Parathyroid adenoma (tissue), 2 donors: ENCODE measurements at regions not wholly inside any gene's neighbourhood (a gene's known extent, or its start where the extent isn't known, plus 50 kb on each side); places are given as distances from the start of the nearest gene placed in this dataset.
"Not testable (repeated sequence)": the region's sequence is repeated elsewhere in the genome, so short reads cannot be mapped to it uniquely, and the experiment has no call there.

Experiments
- H2AFZ ChIP-seq: fragments of 300-600 bp; sonication (generic); one replicate; pipeline ENCODE4 v1.7.0; 2017; ENCODE audit warnings: antibody characterized with exemption, mild to moderate bottlenecking
- H3K27ac ChIP-seq: fragments of 300-600 bp; sonication (generic); one replicate; pipeline ENCODE4 v1.7.0; 2017
- H3K27me3 ChIP-seq: fragments of 300-600 bp; sonication (generic); one replicate; pipeline ENCODE4 v1.7.0; 2017; ENCODE audit warnings: low read length; ENCODE audit not compliant: control insufficient read depth, insufficient read depth
- H3K36me3 ChIP-seq: fragments of 300-600 bp; sonication (generic); one replicate; pipeline ENCODE4 v1.7.0; 2017; ENCODE audit warnings: low read length; ENCODE audit not compliant: control insufficient read depth, insufficient read depth
- H3K4me1 ChIP-seq: fragments of 300-600 bp; sonication (generic); one replicate; pipeline ENCODE4 v1.7.0; 2017; ENCODE audit warnings: control low read depth
- H3K4me2 ChIP-seq: fragments of 300-600 bp; sonication (generic); one replicate; pipeline ENCODE4 v1.7.0; 2017; ENCODE audit warnings: low read length
- H3K4me3 ChIP-seq: fragments of 300-600 bp; sonication (generic); one replicate; pipeline ENCODE4 v1.7.0; 2017; ENCODE audit warnings: low read depth, low read length
- H3K79me2 ChIP-seq: fragments of 300-600 bp; sonication (generic); one replicate; pipeline ENCODE4 v1.7.0; 2017; ENCODE audit warnings: control low read depth
- H3K9ac ChIP-seq: fragments of 300-600 bp; sonication (generic); one replicate; pipeline ENCODE4 v1.7.0; 2017; ENCODE audit warnings: mild to moderate bottlenecking
- H3K9me3 ChIP-seq: fragments of 300-600 bp; sonication (generic); one replicate; pipeline ENCODE4 v1.7.0; 2017; ENCODE audit warnings: low read length; ENCODE audit not compliant: control insufficient read depth
- TF ChIP-seq, protein P1 (sequence below): fragments of 300-600 bp; sonication (generic); IDR thresholded peaks from one replicate; pipeline ENCODE4 v1.7.0; 2017; ENCODE audit warnings: antibody characterized with exemption, mild to moderate bottlenecking
- donor health status: primary hyperparathyroidism.

DNA sequence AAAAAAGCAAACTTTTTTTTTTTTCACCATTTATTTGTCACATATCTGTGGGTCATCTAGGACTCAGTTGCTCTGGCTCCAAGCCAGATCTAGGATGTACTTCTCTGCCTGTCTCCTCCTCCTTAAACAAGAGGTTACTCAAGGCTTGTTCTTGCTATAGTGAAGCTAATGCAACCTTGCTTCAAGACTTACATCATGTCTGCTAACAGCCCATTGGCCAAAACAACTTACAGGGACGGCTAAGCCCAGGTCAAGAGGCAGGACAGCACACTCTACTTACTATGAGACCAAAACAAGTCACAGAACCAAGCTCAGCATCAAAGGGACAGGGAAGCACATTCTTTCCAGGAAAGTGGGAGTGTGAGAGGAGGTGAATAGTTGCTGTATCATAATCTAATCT lies 123.8 kb upstream of the BNIP2 start:
- Histone ChIP-seq H2AFZ (no peak overlapping the region), H3K4me2 (no peak overlapping the region), H3K36me3 (no peaks in the 10 kb centered on the region), H3K79me2 (no peaks in the 10 kb centered on the region), H3K4me1 (no peaks in the 10 kb centered on the region), H3K4me3 (no peak overlapping the region), H3K27me3 (no peaks in the 10 kb centered on the region), H3K9me3 (no peaks in the 10 kb centered on the region), H3K9ac (no peak overlapping the region), H3K27ac (no peak overlapping the region)
- TF ChIP-seq, protein P1, sequence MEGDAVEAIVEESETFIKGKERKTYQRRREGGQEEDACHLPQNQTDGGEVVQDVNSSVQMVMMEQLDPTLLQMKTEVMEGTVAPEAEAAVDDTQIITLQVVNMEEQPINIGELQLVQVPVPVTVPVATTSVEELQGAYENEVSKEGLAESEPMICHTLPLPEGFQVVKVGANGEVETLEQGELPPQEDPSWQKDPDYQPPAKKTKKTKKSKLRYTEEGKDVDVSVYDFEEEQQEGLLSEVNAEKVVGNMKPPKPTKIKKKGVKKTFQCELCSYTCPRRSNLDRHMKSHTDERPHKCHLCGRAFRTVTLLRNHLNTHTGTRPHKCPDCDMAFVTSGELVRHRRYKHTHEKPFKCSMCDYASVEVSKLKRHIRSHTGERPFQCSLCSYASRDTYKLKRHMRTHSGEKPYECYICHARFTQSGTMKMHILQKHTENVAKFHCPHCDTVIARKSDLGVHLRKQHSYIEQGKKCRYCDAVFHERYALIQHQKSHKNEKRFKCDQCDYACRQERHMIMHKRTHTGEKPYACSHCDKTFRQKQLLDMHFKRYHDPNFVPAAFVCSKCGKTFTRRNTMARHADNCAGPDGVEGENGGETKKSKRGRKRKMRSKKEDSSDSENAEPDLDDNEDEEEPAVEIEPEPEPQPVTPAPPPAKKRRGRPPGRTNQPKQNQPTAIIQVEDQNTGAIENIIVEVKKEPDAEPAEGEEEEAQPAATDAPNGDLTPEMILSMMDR = no peak

DNA sequence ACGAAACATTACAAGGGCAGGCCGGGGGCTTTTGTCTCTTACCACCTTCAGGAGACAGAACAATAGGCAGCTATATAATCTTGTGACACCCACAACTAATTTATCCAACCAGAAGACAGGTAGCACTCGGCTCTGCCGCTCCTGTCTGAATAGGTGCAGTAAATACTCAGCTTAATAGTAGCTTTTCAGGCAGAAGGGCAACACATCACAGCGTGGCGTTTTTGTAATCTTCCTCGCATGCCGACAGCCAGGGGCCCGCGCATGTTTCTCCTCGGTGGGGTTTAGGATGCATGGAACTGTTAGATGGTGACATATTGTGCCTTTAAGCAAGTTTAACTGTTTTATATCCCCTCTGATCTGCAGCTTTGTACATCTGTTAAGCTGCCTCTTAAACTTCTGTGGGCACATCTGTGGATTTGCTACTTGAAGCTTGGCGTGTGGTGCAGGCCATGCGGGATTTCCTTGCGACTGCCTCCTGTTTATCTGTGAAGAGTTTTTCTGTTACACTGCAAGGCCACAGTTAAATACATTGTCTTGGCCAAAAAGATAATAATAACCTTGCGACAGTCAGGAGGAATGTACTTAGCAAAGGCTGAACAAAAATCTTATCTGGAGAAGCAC lies 123.2 kb upstream of the BNIP2 start:
- Histone ChIP-seq H3K27ac (no peak overlapping the region), H2AFZ (no peak overlapping the region), H3K9me3 (no peaks in the 10 kb centered on the region), H3K79me2 (no peaks in the 10 kb centered on the region), H3K4me3 (no peak overlapping the region), H3K4me2 (no peak overlapping the region), H3K36me3 (no peaks in the 10 kb centered on the region), H3K27me3 (no peaks in the 10 kb centered on the region), H3K4me1 (no peaks in the 10 kb centered on the region), H3K9ac (no peak overlapping the region)
- TF ChIP-seq, protein P1 = no peak

DNA sequence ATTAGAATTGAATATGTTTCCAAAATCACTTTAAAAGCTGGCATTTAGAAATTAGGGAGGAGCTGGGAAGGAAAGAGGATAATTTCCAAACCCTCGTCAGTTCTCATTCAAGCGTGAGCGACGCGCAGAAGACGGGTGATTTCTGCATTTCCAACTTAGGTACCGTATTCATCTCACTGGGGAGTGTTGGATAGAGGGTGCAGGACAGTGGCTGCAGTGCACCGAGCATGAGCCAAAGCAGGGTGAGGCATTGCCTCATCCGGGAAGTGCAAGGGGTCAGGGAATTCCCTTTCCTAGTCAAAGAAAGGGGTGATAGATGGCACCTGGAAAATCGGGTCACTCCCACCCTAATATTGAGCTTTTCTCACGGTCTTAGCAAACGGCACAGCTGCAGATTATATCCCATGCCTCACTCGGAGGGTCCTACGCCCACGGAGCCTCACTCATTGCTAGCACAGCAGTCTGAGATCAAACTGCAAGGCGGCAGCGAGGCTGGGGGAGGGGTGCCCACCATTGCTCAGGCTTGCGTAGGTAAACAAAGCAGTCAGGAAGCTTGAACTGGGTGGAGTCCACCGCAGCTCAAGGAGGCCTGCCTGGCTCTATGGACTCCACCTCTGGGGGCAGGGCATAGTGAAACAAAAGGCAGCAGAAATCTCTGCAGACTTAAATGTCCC lies 114.3 kb upstream of the BNIP2 start:
- H3K27me3 ChIP-seq, H3K4me1 ChIP-seq, H3K4me3 ChIP-seq, H2AFZ ChIP-seq, H3K79me2 ChIP-seq, H3K9ac ChIP-seq, H3K27ac ChIP-seq, H3K4me2 ChIP-seq, H3K36me3 ChIP-seq, H3K9me3 ChIP-seq: not testable (repeated sequence)

DNA sequence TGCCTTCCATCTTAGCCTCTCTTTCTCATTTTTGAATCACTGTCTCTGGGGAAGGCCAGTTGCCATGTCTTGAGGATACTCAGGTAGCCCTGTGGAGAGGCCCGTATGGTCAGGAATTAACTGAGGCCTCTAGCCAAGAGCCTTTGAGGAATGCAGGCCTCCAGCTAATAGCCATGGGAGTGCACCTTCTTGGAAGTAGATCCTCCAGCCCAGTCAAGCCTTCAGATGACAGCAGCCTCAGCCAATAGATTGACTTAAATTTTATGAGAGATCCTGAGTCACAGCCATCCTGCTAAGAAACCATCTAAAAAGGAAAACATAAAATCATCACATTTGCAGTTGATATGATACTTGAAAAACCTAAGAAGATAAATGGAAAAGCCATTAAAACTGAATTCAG lies 112.5 kb upstream of the BNIP2 start:
- Histone ChIP-seq H3K4me2 (no peak overlapping the region), H3K9ac (no peak overlapping the region), H2AFZ (no peak overlapping the region), H3K27ac (no peak overlapping the region), H3K9me3 (no peaks in the 10 kb centered on the region), H3K4me1 (no peaks in the 10 kb centered on the region), H3K27me3 (no peaks in the 10 kb centered on the region), H3K4me3 (no peak overlapping the region), H3K36me3 (no peaks in the 10 kb centered on the region), H3K79me2 (no peaks in the 10 kb centered on the region)
- TF ChIP-seq, protein P1 = no peak

DNA sequence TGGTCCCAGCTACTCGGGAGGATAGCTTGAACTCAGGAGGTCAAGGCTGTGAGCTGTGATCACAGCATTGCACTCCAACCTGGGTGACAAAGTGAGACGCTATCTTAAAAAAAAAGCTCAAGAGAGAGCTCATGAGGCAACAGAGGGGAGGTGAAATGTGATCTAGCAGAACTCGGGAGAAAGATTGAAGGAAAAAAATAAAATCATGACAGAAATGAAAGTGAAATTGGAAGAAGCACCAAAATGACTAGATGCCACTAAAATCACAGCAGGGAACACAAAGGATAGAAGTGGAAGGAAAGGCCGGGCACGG lies 109.4 kb upstream of the BNIP2 start:
- Histone ChIP-seq H3K79me2 (no peaks in the 10 kb centered on the region), H3K4me3 (no peak overlapping the region), H2AFZ (no peak overlapping the region), H3K9ac (no peak overlapping the region), H3K4me2 (no peak overlapping the region), H3K27ac (no peak overlapping the region), H3K4me1 (no peaks in the 10 kb centered on the region), H3K36me3 (no peaks in the 10 kb centered on the region), H3K9me3 (no peaks in the 10 kb centered on the region), H3K27me3 (no peaks in the 10 kb centered on the region)
- TF ChIP-seq, protein P1 = no peak
